ENCODE measurements at regions not wholly inside any gene's neighbourhood (a gene's known extent, or its start where the extent isn't known, plus 50 kb on each side); places are given as distances from the start of the nearest gene placed in this dataset.

GRCh38 chr17:77877036-77877435 is 81.5 kb upstream of the TNRC6C start:
- DNase-seq (ENCODE audit: low spot score): no peak
- Histone ChIP-seq H3K4me1 (ENCODE audit: control insufficient read depth in 4 of 4, insufficient read depth in 4 of 4, low read length in 3 of 4) (peaks cover 0 to 5% (median 4%) of the 10 kb centered on the region in 4 donors), H3K27ac (ENCODE audit: low read depth in 1 of 2, low read length in 2 of 2) (no peak overlapping the region), H3K9me3 (ENCODE audit: control insufficient read depth in 4 of 4, low read length in 3 of 4) (peaks cover 0 to 4% (median 0%) of the 10 kb centered on the region in 4 donors), H3K27me3 (ENCODE audit: control insufficient read depth in 4 of 4, insufficient read depth in 4 of 4, low read length in 3 of 4) (no peaks in the 10 kb centered on the region), H3K36me3 (ENCODE audit: control insufficient read depth in 4 of 4, insufficient read depth in 3 of 4, low read depth in 1 of 4, low read length in 3 of 4) (no peaks in the 10 kb centered on the region), H3K4me3 (ENCODE audit: low read depth in 1 of 3, low read length in 3 of 3) (no peak overlapping the region), H3K9ac (ENCODE audit: low read depth in 1 of 2, low read length in 2 of 2) (no peak overlapping the region)
- no peak for TF ChIP-seq GABPA (IDR thresholded peaks at IDR 0.05 in 1 of 2, conservative IDR thresholded peaks at IDR 0.05 in 1 of 2)
- no peak for TF ChIP-seq FOXA1 (IDR thresholded peaks at IDR 0.05)
- no peak for TF ChIP-seq TAF1 (conservative IDR thresholded peaks at IDR 0.05)
- TF ChIP-seq, protein P1, sequence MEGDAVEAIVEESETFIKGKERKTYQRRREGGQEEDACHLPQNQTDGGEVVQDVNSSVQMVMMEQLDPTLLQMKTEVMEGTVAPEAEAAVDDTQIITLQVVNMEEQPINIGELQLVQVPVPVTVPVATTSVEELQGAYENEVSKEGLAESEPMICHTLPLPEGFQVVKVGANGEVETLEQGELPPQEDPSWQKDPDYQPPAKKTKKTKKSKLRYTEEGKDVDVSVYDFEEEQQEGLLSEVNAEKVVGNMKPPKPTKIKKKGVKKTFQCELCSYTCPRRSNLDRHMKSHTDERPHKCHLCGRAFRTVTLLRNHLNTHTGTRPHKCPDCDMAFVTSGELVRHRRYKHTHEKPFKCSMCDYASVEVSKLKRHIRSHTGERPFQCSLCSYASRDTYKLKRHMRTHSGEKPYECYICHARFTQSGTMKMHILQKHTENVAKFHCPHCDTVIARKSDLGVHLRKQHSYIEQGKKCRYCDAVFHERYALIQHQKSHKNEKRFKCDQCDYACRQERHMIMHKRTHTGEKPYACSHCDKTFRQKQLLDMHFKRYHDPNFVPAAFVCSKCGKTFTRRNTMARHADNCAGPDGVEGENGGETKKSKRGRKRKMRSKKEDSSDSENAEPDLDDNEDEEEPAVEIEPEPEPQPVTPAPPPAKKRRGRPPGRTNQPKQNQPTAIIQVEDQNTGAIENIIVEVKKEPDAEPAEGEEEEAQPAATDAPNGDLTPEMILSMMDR (IDR thresholded peaks at IDR 0.05; ENCODE audit: low read depth, low read length, missing input control): no peak
- TF ChIP-seq HNF4A (conservative IDR thresholded peaks at IDR 0.05): no peak
- TF ChIP-seq, protein P2, sequence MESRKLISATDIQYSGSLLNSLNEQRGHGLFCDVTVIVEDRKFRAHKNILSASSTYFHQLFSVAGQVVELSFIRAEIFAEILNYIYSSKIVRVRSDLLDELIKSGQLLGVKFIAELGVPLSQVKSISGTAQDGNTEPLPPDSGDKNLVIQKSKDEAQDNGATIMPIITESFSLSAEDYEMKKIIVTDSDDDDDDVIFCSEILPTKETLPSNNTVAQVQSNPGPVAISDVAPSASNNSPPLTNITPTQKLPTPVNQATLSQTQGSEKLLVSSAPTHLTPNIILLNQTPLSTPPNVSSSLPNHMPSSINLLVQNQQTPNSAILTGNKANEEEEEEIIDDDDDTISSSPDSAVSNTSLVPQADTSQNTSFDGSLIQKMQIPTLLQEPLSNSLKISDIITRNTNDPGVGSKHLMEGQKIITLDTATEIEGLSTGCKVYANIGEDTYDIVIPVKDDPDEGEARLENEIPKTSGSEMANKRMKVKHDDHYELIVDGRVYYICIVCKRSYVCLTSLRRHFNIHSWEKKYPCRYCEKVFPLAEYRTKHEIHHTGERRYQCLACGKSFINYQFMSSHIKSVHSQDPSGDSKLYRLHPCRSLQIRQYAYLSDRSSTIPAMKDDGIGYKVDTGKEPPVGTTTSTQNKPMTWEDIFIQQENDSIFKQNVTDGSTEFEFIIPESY (IDR thresholded peaks at IDR 0.05): no peak
- no peak for TF ChIP-seq RAD21 (IDR thresholded peaks at IDR 0.05)
- no peak for TF ChIP-seq JUND (IDR thresholded peaks at IDR 0.05)
- TF ChIP-seq EGR1 (IDR thresholded peaks at IDR 0.05; ENCODE audit: low read depth in 2 of 2): no peak
- no peak for TF ChIP-seq HNF4G (IDR thresholded peaks at IDR 0.05)
- TF ChIP-seq RXRA (IDR thresholded peaks at IDR 0.05): no peak
- TF ChIP-seq NR2F2 (IDR thresholded peaks at IDR 0.05): no peak
- TF ChIP-seq SP1 (IDR thresholded peaks at IDR 0.05): no peak
- TF ChIP-seq, protein P3, sequence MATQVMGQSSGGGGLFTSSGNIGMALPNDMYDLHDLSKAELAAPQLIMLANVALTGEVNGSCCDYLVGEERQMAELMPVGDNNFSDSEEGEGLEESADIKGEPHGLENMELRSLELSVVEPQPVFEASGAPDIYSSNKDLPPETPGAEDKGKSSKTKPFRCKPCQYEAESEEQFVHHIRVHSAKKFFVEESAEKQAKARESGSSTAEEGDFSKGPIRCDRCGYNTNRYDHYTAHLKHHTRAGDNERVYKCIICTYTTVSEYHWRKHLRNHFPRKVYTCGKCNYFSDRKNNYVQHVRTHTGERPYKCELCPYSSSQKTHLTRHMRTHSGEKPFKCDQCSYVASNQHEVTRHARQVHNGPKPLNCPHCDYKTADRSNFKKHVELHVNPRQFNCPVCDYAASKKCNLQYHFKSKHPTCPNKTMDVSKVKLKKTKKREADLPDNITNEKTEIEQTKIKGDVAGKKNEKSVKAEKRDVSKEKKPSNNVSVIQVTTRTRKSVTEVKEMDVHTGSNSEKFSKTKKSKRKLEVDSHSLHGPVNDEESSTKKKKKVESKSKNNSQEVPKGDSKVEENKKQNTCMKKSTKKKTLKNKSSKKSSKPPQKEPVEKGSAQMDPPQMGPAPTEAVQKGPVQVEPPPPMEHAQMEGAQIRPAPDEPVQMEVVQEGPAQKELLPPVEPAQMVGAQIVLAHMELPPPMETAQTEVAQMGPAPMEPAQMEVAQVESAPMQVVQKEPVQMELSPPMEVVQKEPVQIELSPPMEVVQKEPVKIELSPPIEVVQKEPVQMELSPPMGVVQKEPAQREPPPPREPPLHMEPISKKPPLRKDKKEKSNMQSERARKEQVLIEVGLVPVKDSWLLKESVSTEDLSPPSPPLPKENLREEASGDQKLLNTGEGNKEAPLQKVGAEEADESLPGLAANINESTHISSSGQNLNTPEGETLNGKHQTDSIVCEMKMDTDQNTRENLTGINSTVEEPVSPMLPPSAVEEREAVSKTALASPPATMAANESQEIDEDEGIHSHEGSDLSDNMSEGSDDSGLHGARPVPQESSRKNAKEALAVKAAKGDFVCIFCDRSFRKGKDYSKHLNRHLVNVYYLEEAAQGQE (IDR thresholded peaks at IDR 0.05): no peak
- TF ChIP-seq, protein P4, sequence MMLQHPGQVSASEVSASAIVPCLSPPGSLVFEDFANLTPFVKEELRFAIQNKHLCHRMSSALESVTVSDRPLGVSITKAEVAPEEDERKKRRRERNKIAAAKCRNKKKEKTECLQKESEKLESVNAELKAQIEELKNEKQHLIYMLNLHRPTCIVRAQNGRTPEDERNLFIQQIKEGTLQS (IDR thresholded peaks at IDR 0.05): no peak
- TF ChIP-seq YY1 (IDR thresholded peaks at IDR 0.05): no peak
- no peak for TF ChIP-seq FOXA2 (IDR thresholded peaks at IDR 0.05)
- WGBS: 74% methylated on average over 3 of the region's 3 CpGs

All from liver (tissue), 8 donors.